HEK293T (cell line): ENCODE measurements at regions not wholly inside any gene's neighbourhood (a gene's known extent, or its start where the extent isn't known, plus 50 kb on each side); places are given as distances from the start of the nearest gene placed in this dataset.

Experiments
- CTCF ChIA-PET: fragments of 350-600 bp; formaldehyde crosslinking; extraction: SDS; loops from one replicate; lab custom pipeline; 2021; ENCODE audit warnings: antibody characterized with exemption, inconsistent platforms; lab: Yijun Ruan, JAX
- POLR2A ChIA-PET: fragments of 350-600 bp; formaldehyde crosslinking; extraction: SDS; loops from one replicate; lab custom pipeline; 2020; ENCODE audit warnings: antibody characterized with exemption, inconsistent platforms; lab: Yijun Ruan, JAX
- DNase-seq: peaks from one replicate; pipeline ENCODE4 v3.0.0; 2012; ENCODE audit warnings: mixed read lengths; ENCODE audit errors: extremely low spot score
- ARNT ChIP-seq: fragments of 450-650 bp; IDR thresholded peaks from 2 replicates; pipeline ENCODE4 v1.6.1; 2017; ENCODE audit warnings: mild to moderate bottlenecking
- BHLHE40 ChIP-seq: fragments of 450-650 bp; IDR thresholded peaks from 2 replicates; pipeline ENCODE4 v1.6.1; 2016; ENCODE audit warnings: mild to moderate bottlenecking, moderate library complexity, borderline replicate concordance
- CTBP1 ChIP-seq: fragments of 450-650 bp; IDR thresholded peaks from 2 replicates; pipeline ENCODE4 v1.6.1; 2016; ENCODE audit warnings: borderline replicate concordance
- FOXA1 ChIP-seq: fragments of 450-650 bp; IDR thresholded peaks from 2 replicates; pipeline ENCODE4 v1.6.1; 2016; ENCODE audit warnings: mild to moderate bottlenecking
- FOXK2 ChIP-seq: fragments of 450-650 bp; IDR thresholded peaks from 2 replicates; pipeline ENCODE4 v1.6.1; 2016; ENCODE audit warnings: mild to moderate bottlenecking
- FOXM1 ChIP-seq: fragments of 450-650 bp; IDR thresholded peaks from 2 replicates; pipeline ENCODE4 v1.6.1; 2017; ENCODE audit warnings: mild to moderate bottlenecking, borderline replicate concordance
- HDGF ChIP-seq: fragments of 450-650 bp; IDR thresholded peaks from 2 replicates; pipeline ENCODE4 v1.6.1; 2017; ENCODE audit warnings: antibody characterized with exemption, borderline replicate concordance
- L3MBTL2 ChIP-seq: fragments of 450-650 bp; conservative IDR thresholded peaks from 2 replicates; pipeline ENCODE4 v1.6.1; 2016; ENCODE audit warnings: mild to moderate bottlenecking
- LEF1 ChIP-seq: fragments of 450-650 bp; IDR thresholded peaks from 2 replicates; pipeline ENCODE4 v1.6.1; 2017; ENCODE audit warnings: mild to moderate bottlenecking, borderline replicate concordance
- NFRKB ChIP-seq: fragments of 450-650 bp; IDR thresholded peaks from 2 replicates; pipeline ENCODE4 v1.6.1; 2016; ENCODE audit warnings: mild to moderate bottlenecking, moderate library complexity
- SP1 ChIP-seq: fragments of 450-650 bp; IDR thresholded peaks from 2 replicates; pipeline ENCODE4 v1.6.1; 2017
- SUZ12 ChIP-seq: fragments of 450-650 bp; IDR thresholded peaks from 2 replicates; pipeline ENCODE4 v1.6.1; 2016; ENCODE audit warnings: mild to moderate bottlenecking
- TARDBP ChIP-seq: fragments of 450-650 bp; IDR thresholded peaks from 2 replicates; pipeline ENCODE4 v1.6.1; 2016
- ZNF384 ChIP-seq: fragments of 450-650 bp; IDR thresholded peaks from 2 replicates; pipeline ENCODE4 v1.6.1; 2016
- TF ChIP-seq, protein P1 (sequence below): fragments of 450-650 bp; IDR thresholded peaks from 2 replicates; pipeline ENCODE4 v1.6.1; 2016

DNA sequence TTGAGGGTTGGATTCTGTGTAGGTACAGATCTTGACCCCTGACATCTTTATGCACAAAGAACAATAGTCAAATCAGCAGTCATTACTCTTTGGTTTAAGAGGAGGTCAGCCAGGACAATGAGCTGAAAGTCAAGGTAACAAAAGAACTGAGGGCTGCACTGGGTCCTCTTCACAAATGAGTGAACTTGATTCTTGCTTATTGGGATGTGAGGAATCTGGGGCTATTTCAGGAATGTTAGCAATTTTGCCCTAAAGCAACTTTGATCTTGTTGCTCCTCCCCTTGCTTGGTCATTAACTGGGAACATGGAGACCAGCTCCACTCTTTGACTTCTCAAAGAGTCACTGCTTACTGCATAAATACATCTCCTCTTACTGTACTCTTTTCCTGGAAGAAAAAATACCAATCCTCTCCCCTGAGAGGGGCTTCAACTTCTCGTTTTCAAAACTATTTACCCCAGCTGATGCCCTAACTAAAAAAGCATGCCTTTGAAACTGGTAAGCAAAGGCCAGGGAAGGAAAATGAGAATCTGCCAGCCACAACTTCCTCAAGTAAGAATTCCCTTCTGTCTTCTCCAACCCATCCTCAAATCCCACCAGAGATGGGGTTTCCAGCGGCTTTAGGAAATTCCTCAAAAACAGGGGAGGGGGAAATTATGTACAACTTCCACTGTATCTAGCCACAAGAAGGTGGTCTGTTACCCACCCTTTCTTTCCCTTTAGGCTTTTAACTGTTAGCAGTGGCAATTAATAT is 368.3 kb downstream of the ENC1 start:
- ChIA-PET CTCF (no interaction called here), POLR2A (no interaction called here)
- no peak for TF ChIP-seq HDGF
- TF ChIP-seq FOXA1: no peak
- TF ChIP-seq, protein P1, sequence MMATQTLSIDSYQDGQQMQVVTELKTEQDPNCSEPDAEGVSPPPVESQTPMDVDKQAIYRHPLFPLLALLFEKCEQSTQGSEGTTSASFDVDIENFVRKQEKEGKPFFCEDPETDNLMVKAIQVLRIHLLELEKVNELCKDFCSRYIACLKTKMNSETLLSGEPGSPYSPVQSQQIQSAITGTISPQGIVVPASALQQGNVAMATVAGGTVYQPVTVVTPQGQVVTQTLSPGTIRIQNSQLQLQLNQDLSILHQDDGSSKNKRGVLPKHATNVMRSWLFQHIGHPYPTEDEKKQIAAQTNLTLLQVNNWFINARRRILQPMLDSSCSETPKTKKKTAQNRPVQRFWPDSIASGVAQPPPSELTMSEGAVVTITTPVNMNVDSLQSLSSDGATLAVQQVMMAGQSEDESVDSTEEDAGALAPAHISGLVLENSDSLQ: no peak
- TF ChIP-seq NFRKB: no peak
- no peak for TF ChIP-seq SUZ12
- no peak for TF ChIP-seq FOXM1
- no peak for TF ChIP-seq ARNT
- TF ChIP-seq TARDBP: no peak
- TF ChIP-seq FOXK2: no peak
- TF ChIP-seq LEF1: no peak
- no peak for TF ChIP-seq ZNF384
- DNase-seq: no peak

DNA sequence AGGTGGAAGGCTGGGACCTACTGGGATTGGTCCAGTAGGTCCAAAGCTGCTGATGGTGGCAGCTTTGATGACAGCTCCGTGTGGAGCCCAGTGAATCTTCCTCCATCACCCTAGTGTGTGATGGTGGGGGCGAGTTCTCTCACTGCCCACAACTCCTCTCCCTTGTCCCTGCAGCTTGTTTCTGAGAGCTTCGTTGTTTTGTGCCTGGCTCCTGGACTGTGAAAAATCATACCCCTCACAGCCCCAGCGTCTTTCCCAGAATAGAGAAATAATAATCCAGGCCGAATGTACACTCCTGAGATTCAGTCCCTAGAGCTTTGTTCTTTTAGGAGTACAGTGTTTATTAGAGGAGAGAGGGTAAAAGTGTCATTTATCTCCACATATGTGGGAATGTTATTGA is 372.2 kb downstream of the ENC1 start:
- no peak for DNase-seq
- POLR2A ChIA-PET: no interaction called here
- no peak for TF ChIP-seq FOXK2
- no peak for TF ChIP-seq TARDBP
- no peak for TF ChIP-seq FOXM1
- no peak for TF ChIP-seq LEF1
- no peak for TF ChIP-seq NFRKB
- TF ChIP-seq SP1: no peak
- TF ChIP-seq BHLHE40: no peak
- no peak for TF ChIP-seq CTBP1
- TF ChIP-seq FOXA1: no peak
- no peak for TF ChIP-seq ARNT
- no peak for TF ChIP-seq HDGF
- TF ChIP-seq, protein P1: no peak
- TF ChIP-seq ZNF384: no peak
- no peak for TF ChIP-seq L3MBTL2
- no peak for TF ChIP-seq SUZ12
- CTCF ChIA-PET: no interaction called here

DNA sequence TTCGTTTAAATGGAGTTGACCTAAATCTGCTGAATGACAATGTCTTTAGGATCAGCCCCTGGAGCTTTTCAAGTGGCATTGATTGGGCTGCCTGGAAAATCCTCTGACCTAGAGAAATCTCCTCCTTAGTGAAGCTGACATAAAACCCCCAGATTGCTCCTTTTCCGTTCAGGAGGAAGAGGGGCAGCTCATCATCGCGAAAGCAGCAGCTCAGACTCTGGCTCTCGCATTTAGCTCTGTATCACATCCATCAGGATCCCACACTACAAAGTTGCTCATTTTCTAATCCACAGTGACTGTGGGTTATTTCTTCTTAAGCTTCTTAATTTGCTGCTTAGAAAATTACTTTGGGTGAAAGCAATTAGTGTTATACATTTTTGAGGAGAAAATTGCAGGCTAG is 373.7 kb downstream of the ENC1 start:
- POLR2A ChIA-PET: no interaction called here

DNA sequence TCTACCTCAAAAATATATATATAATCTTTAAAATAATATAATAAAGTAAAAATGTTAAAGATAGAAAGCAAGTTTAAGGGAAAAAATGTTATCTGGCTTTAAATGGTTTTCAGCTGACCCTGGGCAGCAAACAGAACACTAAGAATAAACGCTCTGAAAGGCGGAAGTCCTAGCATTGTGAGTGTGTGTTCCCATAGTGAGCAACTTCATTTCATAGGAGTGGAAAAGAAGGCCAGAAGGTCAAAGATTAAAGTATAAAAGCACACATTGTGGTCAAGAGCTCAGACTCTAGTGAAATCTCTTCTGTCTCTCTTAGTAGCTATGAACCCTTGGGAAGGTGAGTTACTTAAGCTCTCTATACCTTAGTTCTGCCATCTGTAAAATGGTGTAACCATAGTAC is 374.4 kb downstream of the ENC1 start:
- ChIA-PET POLR2A (no interaction called here), CTCF (no interaction called here)
- TF ChIP-seq LEF1 (no peak), FOXK2 (no peak), TARDBP (no peak), SUZ12 (no peak), FOXA1 (no peak), ZNF384 (no peak), FOXM1 (no peak), CTBP1 (no peak), ARNT (no peak), NFRKB (no peak), BHLHE40 (no peak)
- TF ChIP-seq, protein P1: no peak

More for the DNA sequence above, 373.7 kb downstream of the ENC1 start:
- CTCF ChIA-PET: interaction anchor here (1.0 kb wide), 1 partner anchor 8 kb away, joined by 3 read pairs; no protein-coding TSS in a partner anchor
- TF ChIP-seq NFRKB (no peak), ARNT (no peak), SUZ12 (no peak)
- TF ChIP-seq, protein P1: no peak
- DNase-seq: no peak

DNA sequence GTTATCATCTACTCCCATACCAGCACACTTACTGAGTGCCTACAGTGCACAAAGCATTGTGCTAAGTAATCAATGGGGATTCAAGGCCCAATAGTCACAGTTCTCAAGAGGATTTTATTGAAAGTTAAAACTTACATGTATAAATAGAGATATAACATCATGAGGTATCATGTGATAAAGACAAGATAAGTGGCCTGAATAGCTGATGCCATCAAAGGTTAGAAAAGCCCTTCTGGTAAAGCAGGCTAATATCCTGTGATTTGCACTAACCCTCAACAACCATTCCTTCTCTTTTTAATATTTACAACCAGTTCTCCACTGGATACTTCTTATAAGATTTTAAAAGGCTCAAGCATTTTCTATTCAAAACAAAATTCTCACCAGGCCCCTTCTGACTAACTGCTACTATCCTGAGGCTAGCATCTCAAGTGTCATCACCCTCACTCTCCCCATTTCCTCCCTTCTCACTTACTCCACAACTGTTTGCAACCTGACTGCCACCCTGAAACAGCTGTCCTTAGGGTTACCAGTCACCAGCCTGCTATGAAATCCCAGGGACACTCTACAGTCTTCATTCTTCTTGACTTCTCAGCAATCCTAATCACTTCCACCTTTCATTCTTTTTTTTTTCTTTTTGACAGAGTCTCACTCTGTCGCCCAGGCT is 377.9 kb downstream of the ENC1 start:
- ChIA-PET POLR2A (no interaction called here), CTCF (no interaction called here)
- DNase-seq: no peak
- no peak for TF ChIP-seq TARDBP
- TF ChIP-seq LEF1: no peak
- TF ChIP-seq CTBP1: no peak
- no peak for TF ChIP-seq BHLHE40
- no peak for TF ChIP-seq FOXA1
- TF ChIP-seq SP1: no peak
- TF ChIP-seq FOXK2: no peak

More for the DNA sequence above, 374.4 kb downstream of the ENC1 start:
- no peak for DNase-seq

DNA sequence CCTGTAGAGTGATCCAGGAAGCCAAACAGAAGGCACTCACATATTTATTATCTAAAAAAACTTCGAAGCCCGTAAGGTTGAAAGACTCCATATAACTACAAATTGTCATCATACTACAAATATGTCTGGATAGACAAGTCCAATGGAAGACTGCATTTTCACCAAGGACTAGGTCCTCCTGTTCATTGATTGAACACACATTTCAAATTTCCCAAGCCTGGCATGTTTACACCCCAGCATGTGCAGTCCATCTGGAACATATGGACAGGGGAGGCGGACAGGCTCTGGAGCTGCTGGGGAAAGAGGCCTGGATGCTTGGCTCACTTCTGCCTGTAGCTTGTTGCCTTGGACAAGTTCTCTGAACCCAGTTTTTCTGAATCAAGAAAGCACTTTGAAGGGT is 378.7 kb downstream of the ENC1 start:
- TF ChIP-seq HDGF (no peak), BHLHE40 (no peak), ZNF384 (no peak), ARNT (no peak)
- ChIA-PET POLR2A (no interaction called here), CTCF (no interaction called here)
- DNase-seq: no peak
